Endothelial cell of umbilical vein (primary cell): ENCODE measurements at regions not wholly inside any gene's neighbourhood (a gene's known extent, or its start where the extent isn't known, plus 50 kb on each side); places are given as distances from the start of the nearest gene placed in this dataset.

Experiments
- BruUV-seq: library from RNA; stranded (reverse); fragments of 400-500 nt; replicated peaks from 2 replicates; lab custom pipeline; 2021; lab: Mats Ljungman, UMichigan
- CTCF ChIA-PET: fragments of 300-600, 350-600 bp; sonication (Branson Sonifier 250); formaldehyde crosslinking; loops from one replicate; lab custom pipeline; 2021; ENCODE audit warnings: antibody characterized with exemption, inconsistent platforms; lab: Charles Lee
- POLR2A ChIA-PET: fragments of 300-600, 350-600 bp; sonication (Branson Sonifier 250); formaldehyde crosslinking; loops from one replicate; lab custom pipeline; 2021; ENCODE audit warnings: antibody characterized with exemption, inconsistent platforms; lab: Charles Lee
- DNase-seq: peaks from one replicate; pipeline ENCODE4 v3.0.0-alpha.2; 2011; ENCODE audit warnings: low read depth, low spot score
- FAIRE-seq: peaks from 2 replicates; lab custom pipeline; 2011; peaks lifted over from hg19 to GRCh38; lab: Jason Lieb, UNC
- H2AFZ ChIP-seq: 2 replicates; pipeline ENCODE4 v1.6.0; 2012; ENCODE audit warnings: low read depth, low read length, control low read depth, inconsistent platforms
- H3K27ac ChIP-seq: 2 replicates; pipeline ENCODE4 v1.5.1; 2011; ENCODE audit warnings: low read depth, mild to moderate bottlenecking, control low read depth, low read length, moderate library complexity; ENCODE audit not compliant: insufficient read depth
- H3K27me3 ChIP-seq, 2 experiments: 2 replicates each; pipeline versions ENCODE4 v1.6.0 to v1.6.1; 2011; ENCODE audit warnings: low read length in 2 of 2, mixed read lengths in 1 of 2; ENCODE audit not compliant: control insufficient read depth in 2 of 2, insufficient read depth in 2 of 2
- H3K36me3 ChIP-seq, 2 experiments: 2 replicates in 1 of 2; 3 replicates in 1 of 2; pipeline ENCODE4 v1.5.1; 2011; ENCODE audit warnings: low read length in 2 of 2, mild to moderate bottlenecking in 1 of 2, moderate library complexity in 1 of 2; ENCODE audit not compliant: control insufficient read depth in 2 of 2, insufficient read depth in 2 of 2; ENCODE audit errors: extremely low read depth in 1 of 2
- H3K4me1 ChIP-seq: 3 replicates; pipeline ENCODE4 v1.5.1; 2011; ENCODE audit warnings: mild to moderate bottlenecking, low read length; ENCODE audit not compliant: control insufficient read depth, insufficient read depth; ENCODE audit errors: extremely low read depth
- H3K4me2 ChIP-seq: 2 replicates; pipeline ENCODE4 v1.6.1; 2011; ENCODE audit warnings: low read length, control low read depth, mixed read lengths; ENCODE audit not compliant: insufficient read depth
- H3K4me3 ChIP-seq, 3 experiments: fragments of 200-600 bp in 1 of 3; sonication (generic), shearing (Covaris generic) in 1 of 3; replicated peaks in 1 of 3; 2 replicates each; pipeline ENCODE4 v1.5.1; 2011 to 2016; ENCODE audit warnings: control low read depth in 3 of 3, low read length in 3 of 3, mild to moderate bottlenecking in 2 of 3, inconsistent platforms in 1 of 3, low read depth in 1 of 3, moderate library complexity in 1 of 3; ENCODE audit not compliant: insufficient read depth in 1 of 3
- H3K79me2 ChIP-seq: 2 replicates; pipeline ENCODE4 v1.6.0; 2012; ENCODE audit warnings: low read length, inconsistent platforms; ENCODE audit not compliant: control insufficient read depth, insufficient read depth
- H3K9ac ChIP-seq: replicated peaks from 2 replicates; pipeline ENCODE3; 2011; ENCODE audit warnings: low read length, control low read depth; ENCODE audit not compliant: insufficient read depth; ENCODE audit errors: extremely low read depth
- H3K9me1 ChIP-seq: replicated peaks from 3 replicates; pipeline ENCODE4 v1.6.0; 2011; ENCODE audit warnings: mild to moderate bottlenecking, low read length; ENCODE audit not compliant: control insufficient read depth, insufficient read depth; ENCODE audit errors: extremely low read depth
- H3K9me3 ChIP-seq: replicated peaks from 2 replicates; pipeline ENCODE4 v1.5.1; 2012; ENCODE audit warnings: low read length, inconsistent platforms; ENCODE audit not compliant: control insufficient read depth, insufficient read depth
- H4K20me1 ChIP-seq: replicated peaks from 2 replicates; pipeline ENCODE3; 2011; ENCODE audit warnings: mild to moderate bottlenecking, low read length; ENCODE audit not compliant: control insufficient read depth, insufficient read depth; ENCODE audit errors: extremely low read depth
- EZH2 ChIP-seq: IDR thresholded peaks from 2 replicates; pipeline ENCODE4 v1.6.1; 2012; ENCODE audit warnings: borderline replicate concordance, low read depth, mild to moderate bottlenecking, moderate library complexity, low read length, inconsistent platforms; ENCODE audit not compliant: severe bottlenecking
- FOS ChIP-seq: IDR thresholded peaks from 2 replicates; pipeline ENCODE4 v1.6.1; 2011; ENCODE audit warnings: mild to moderate bottlenecking, low read length, moderate library complexity, borderline replicate concordance; ENCODE audit not compliant: insufficient read depth
- GATA2 ChIP-seq: IDR thresholded peaks from 2 replicates; pipeline ENCODE4 v1.7.0; 2011; ENCODE audit warnings: low read depth, mild to moderate bottlenecking, moderate library complexity, mixed read lengths, low read length; ENCODE audit not compliant: insufficient read length, insufficient read depth
- JUN ChIP-seq: IDR thresholded peaks from 2 replicates; pipeline ENCODE4 v1.6.1; 2011; ENCODE audit warnings: borderline replicate concordance, low read depth; ENCODE audit not compliant: insufficient read length, insufficient read depth
- MAX ChIP-seq: IDR thresholded peaks from 2 replicates; pipeline ENCODE4 v1.6.1; 2011; ENCODE audit not compliant: insufficient read depth, insufficient read length
- MYC ChIP-seq: IDR thresholded peaks from one replicate; pipeline ENCODE4 v1.6.1; 2011; ENCODE audit warnings: mild to moderate bottlenecking, low read depth, low read length
- POLR2A ChIP-seq: IDR thresholded peaks from 2 replicates; pipeline ENCODE4 v1.6.1; 2012; ENCODE audit warnings: low read depth, mild to moderate bottlenecking, control low read depth, low read length
- POLR2AphosphoS5 ChIP-seq: IDR thresholded peaks from 2 replicates; pipeline ENCODE4 v1.6.1; 2012; ENCODE audit warnings: low read depth, mild to moderate bottlenecking, control low read depth, low read length, moderate library complexity; ENCODE audit not compliant: insufficient read depth
- dilution Hi-C: fragments of 300-500 bp; cut with MboI; formaldehyde crosslinking; loops from one replicate; pipeline ENCODE4 v1.15.0; 2019; ENCODE audit warnings: low sequenced_read_pairs; ENCODE audit not compliant: extremely low pct_ligation_motif_present
- intact Hi-C: fragments of 100-400 bp; cut with micrococcal nuclease; formaldehyde crosslinking; loops from one replicate; pipeline ENCODE4 v1.10.0; 2022
- TF ChIP-seq, protein P1 (sequence below), 2 donors: IDR thresholded peaks; 1 replicate in 1 of 2; 2 replicates in 1 of 2; pipeline ENCODE4 v1.5.1; 2011; ENCODE audit warnings: low read length in 2 of 2, mild to moderate bottlenecking in 2 of 2, moderate library complexity in 2 of 2, control low read depth in 1 of 2, inconsistent platforms in 1 of 2, low read depth in 1 of 2; ENCODE audit not compliant: insufficient read depth in 1 of 2; ENCODE audit errors: extremely low read depth in 1 of 2

DNA sequence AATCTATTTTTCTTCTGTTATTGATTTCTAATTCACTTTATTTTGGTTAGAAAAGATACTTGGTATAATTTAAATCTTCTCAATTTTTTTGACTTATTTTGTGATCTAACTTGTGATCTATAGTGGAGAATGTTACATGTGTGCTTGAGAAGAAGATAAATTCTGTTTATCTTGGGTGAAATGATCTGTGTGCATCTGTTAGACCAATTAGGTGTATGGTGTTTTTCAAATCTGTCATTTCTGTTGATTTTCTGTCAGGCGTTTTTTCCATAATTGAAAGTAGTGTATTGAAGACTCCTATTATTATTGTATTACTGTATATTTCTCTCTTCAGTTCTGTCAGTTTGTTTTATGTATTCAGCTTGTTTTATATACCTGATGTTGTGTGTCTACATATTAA lies 1668.3 kb downstream of the PLA2G4A start:
- FAIRE-seq: no peak
- BruUV-seq: no TSS peak
- Histone ChIP-seq H3K27ac (no peak overlapping the region), H3K4me1 (no peaks in the 10 kb centered on the region), H3K4me2 (no peak overlapping the region), H3K9me3 (no peaks in the 10 kb centered on the region), H3K27me3 (no peaks in the 10 kb centered on the region), H3K79me2 (no peaks in the 10 kb centered on the region), H3K4me3 (no peak overlapping the region), H2AFZ (no peak overlapping the region), H3K9me1 (no peaks in the 10 kb centered on the region), H4K20me1 (no peaks in the 10 kb centered on the region), H3K36me3 (no peaks in the 10 kb centered on the region), H3K9ac (no peak overlapping the region)
- intact Hi-C loops (no loop called here), dilution Hi-C loops (no loop called here)
- ChIA-PET CTCF (no interaction called here), POLR2A (no interaction called here)
- no peak for DNase-seq
- TF ChIP-seq POLR2AphosphoS5 (no peak), GATA2 (no peak), FOS (no peak), POLR2A (no peak), EZH2 (no peak), MAX (no peak), JUN (no peak), MYC (no peak)
- TF ChIP-seq, protein P1, sequence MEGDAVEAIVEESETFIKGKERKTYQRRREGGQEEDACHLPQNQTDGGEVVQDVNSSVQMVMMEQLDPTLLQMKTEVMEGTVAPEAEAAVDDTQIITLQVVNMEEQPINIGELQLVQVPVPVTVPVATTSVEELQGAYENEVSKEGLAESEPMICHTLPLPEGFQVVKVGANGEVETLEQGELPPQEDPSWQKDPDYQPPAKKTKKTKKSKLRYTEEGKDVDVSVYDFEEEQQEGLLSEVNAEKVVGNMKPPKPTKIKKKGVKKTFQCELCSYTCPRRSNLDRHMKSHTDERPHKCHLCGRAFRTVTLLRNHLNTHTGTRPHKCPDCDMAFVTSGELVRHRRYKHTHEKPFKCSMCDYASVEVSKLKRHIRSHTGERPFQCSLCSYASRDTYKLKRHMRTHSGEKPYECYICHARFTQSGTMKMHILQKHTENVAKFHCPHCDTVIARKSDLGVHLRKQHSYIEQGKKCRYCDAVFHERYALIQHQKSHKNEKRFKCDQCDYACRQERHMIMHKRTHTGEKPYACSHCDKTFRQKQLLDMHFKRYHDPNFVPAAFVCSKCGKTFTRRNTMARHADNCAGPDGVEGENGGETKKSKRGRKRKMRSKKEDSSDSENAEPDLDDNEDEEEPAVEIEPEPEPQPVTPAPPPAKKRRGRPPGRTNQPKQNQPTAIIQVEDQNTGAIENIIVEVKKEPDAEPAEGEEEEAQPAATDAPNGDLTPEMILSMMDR (IDR thresholded peaks at IDR 0.05; ENCODE audit: extremely low read depth in 1 of 2, insufficient read depth in 1 of 2, low read depth in 1 of 2, low read length in 2 of 2): no peak
